NT2/D1 (cell line): ENCODE measurements at regions not wholly inside any gene's neighbourhood (a gene's known extent, or its start where the extent isn't known, plus 50 kb on each side); places are given as distances from the start of the nearest gene placed in this dataset.

Experiments
- YY1 ChIP-seq: IDR thresholded peaks from 2 replicates; pipeline ENCODE4 v1.6.1; 2011; ENCODE audit not compliant: insufficient read length, insufficient read depth
- ZNF274 ChIP-seq: IDR thresholded peaks from 2 replicates; pipeline ENCODE4 v1.6.1; 2011; ENCODE audit warnings: mild to moderate bottlenecking, low read depth, low read length

- TF ChIP-seq YY1 (no peak), ZNF274 (no peak)
These were observed 69.4 kb upstream of the POU5F2 start for GRCh38 chr5:93810780-93811179.
